ENCODE measurements at regions not wholly inside any gene's neighbourhood (a gene's known extent, or its start where the extent isn't known, plus 50 kb on each side); places are given as distances from the start of the nearest gene placed in this dataset.

- TF ChIP-seq POLR2AphosphoS5 (IDR thresholded peaks at IDR 0.05; ENCODE audit: low read depth, low read length) (no peak), TCF12 (IDR thresholded peaks at IDR 0.05) (no peak), PBX3 (IDR thresholded peaks at IDR 0.05) (no peak), JUND (IDR thresholded peaks at IDR 0.05) (no peak), SMC3 (IDR thresholded peaks at IDR 0.05; ENCODE audit: low read depth, low read length) (no peak), EP300 (IDR thresholded peaks at IDR 0.05; ENCODE audit: borderline replicate concordance in 1 of 2, low read depth in 1 of 2, low read length in 1 of 2) (no peak), CTCF (IDR thresholded peaks at IDR 0.05) (no peak), RFX5 (IDR thresholded peaks at IDR 0.05; ENCODE audit: low read length) (no peak), NFIC (IDR thresholded peaks at IDR 0.05; ENCODE audit: borderline replicate concordance) (no peak), MXI1 (IDR thresholded peaks at IDR 0.05; ENCODE audit: low read depth, low read length) (no peak)
Measured at GRCh38 chr4:27915822-27916221, 1055.2 kb downstream of the STIM2 start.

Data from SK-N-SH (cell line).